ENCODE measurements at regions not wholly inside any gene's neighbourhood (a gene's known extent, or its start where the extent isn't known, plus 50 kb on each side); places are given as distances from the start of the nearest gene placed in this dataset.

GRCh38 chr10:6305401-6306321 lies 102.9 kb downstream of the PFKFB3 start:
- H3K4me1 ChIP-seq (ENCODE audit: control insufficient read depth, insufficient read depth, low read length), result no peaks in the 10 kb centered on the region
- H3K27me3 ChIP-seq (ENCODE audit: control insufficient read depth, insufficient read depth, low read length), result no peaks in the 10 kb centered on the region
- H3K4me3 ChIP-seq (ENCODE audit: low read length), result no peak overlapping the region
- H3K9ac ChIP-seq (ENCODE audit: low read depth, low read length), result no peak overlapping the region
- no peak overlapping the region for H3K4me2 ChIP-seq (ENCODE audit: low read length)
- H3K36me3 ChIP-seq (ENCODE audit: insufficient read depth, low read length), result no peaks in the 10 kb centered on the region
- no peaks in the 10 kb centered on the region for H3K9me3 ChIP-seq (replicated peaks; ENCODE audit: low read length)

- H3K4me3 ChIP-seq (ENCODE audit: low read length), result no peak overlapping the region
- no peak overlapping the region for H3K4me2 ChIP-seq (ENCODE audit: low read length)
- no peaks in the 10 kb centered on the region for H3K4me1 ChIP-seq (ENCODE audit: control insufficient read depth, insufficient read depth, low read length)
- H3K9me3 ChIP-seq (replicated peaks; ENCODE audit: low read length), result no peaks in the 10 kb centered on the region
- no peaks in the 10 kb centered on the region for H3K36me3 ChIP-seq (ENCODE audit: insufficient read depth, low read length)
- no peaks in the 10 kb centered on the region for H3K27me3 ChIP-seq (ENCODE audit: control insufficient read depth, insufficient read depth, low read length)
- no peak overlapping the region for H3K9ac ChIP-seq (ENCODE audit: low read depth, low read length)
Measured at GRCh38 chr10:6306917-6307316, 104.2 kb downstream of the PFKFB3 start.

- Histone ChIP-seq H3K4me2 (ENCODE audit: low read length) (no peak overlapping the region), H3K4me1 (ENCODE audit: control insufficient read depth, insufficient read depth, low read length) (no peaks in the 10 kb centered on the region), H3K9me3 (replicated peaks; ENCODE audit: low read length) (no peaks in the 10 kb centered on the region), H3K4me3 (ENCODE audit: low read length) (no peak overlapping the region), H3K36me3 (ENCODE audit: insufficient read depth, low read length) (no peaks in the 10 kb centered on the region), H3K9ac (ENCODE audit: low read depth, low read length) (no peak overlapping the region), H3K27me3 (ENCODE audit: control insufficient read depth, insufficient read depth, low read length) (peaks cover 14% of the 10 kb centered on the region)
Measured at GRCh38 chr10:6309816-6310215, 107.1 kb downstream of the PFKFB3 start.

- H3K4me2 ChIP-seq (ENCODE audit: low read length), result no peak overlapping the region
- H3K4me1 ChIP-seq (ENCODE audit: control insufficient read depth, insufficient read depth, low read length), result no peaks in the 10 kb centered on the region
Measured at GRCh38 chr10:6310977-6311376, 108.2 kb downstream of the PFKFB3 start.

GRCh38 chr10:6311700-6312330 lies 109.1 kb downstream of the PFKFB3 start:
- H3K9ac ChIP-seq (ENCODE audit: low read depth, low read length), result no peak overlapping the region
- H3K4me1 ChIP-seq (ENCODE audit: control insufficient read depth, insufficient read depth, low read length), result no peaks in the 10 kb centered on the region
- H3K4me3 ChIP-seq (ENCODE audit: low read length), result no peak overlapping the region

More at GRCh38 chr10:6310977-6311376, 108.2 kb downstream of the PFKFB3 start:
- Histone ChIP-seq H3K9ac (ENCODE audit: low read depth, low read length) (no peak overlapping the region), H3K36me3 (ENCODE audit: insufficient read depth, low read length) (no peaks in the 10 kb centered on the region), H3K4me3 (ENCODE audit: low read length) (no peak overlapping the region), H3K27me3 (ENCODE audit: control insufficient read depth, insufficient read depth, low read length) (peaks cover 14% of the 10 kb centered on the region), H3K9me3 (replicated peaks; ENCODE audit: low read length) (no peaks in the 10 kb centered on the region)

GRCh38 chr10:6312636-6313035 lies 109.9 kb downstream of the PFKFB3 start:
- Histone ChIP-seq H3K4me1 (ENCODE audit: control insufficient read depth, insufficient read depth, low read length) (no peaks in the 10 kb centered on the region), H3K9me3 (replicated peaks; ENCODE audit: low read length) (no peaks in the 10 kb centered on the region), H3K4me2 (ENCODE audit: low read length) (no peak overlapping the region), H3K4me3 (ENCODE audit: low read length) (no peak overlapping the region), H3K27me3 (ENCODE audit: control insufficient read depth, insufficient read depth, low read length) (peaks cover 21% of the 10 kb centered on the region), H3K36me3 (ENCODE audit: insufficient read depth, low read length) (no peaks in the 10 kb centered on the region), H3K9ac (ENCODE audit: low read depth, low read length) (no peak overlapping the region)

More at GRCh38 chr10:6311700-6312330, 109.1 kb downstream of the PFKFB3 start:
- H3K27me3 ChIP-seq (ENCODE audit: control insufficient read depth, insufficient read depth, low read length), result peaks cover 14% of the 10 kb centered on the region
- H3K36me3 ChIP-seq (ENCODE audit: insufficient read depth, low read length), result no peaks in the 10 kb centered on the region
- no peak overlapping the region for H3K4me2 ChIP-seq (ENCODE audit: low read length)
- H3K9me3 ChIP-seq (replicated peaks; ENCODE audit: low read length), result no peaks in the 10 kb centered on the region

- Histone ChIP-seq H3K9ac (ENCODE audit: low read depth, low read length) (no peak overlapping the region), H3K4me3 (ENCODE audit: low read length) (no peak overlapping the region), H3K9me3 (replicated peaks; ENCODE audit: low read length) (no peaks in the 10 kb centered on the region), H3K4me2 (ENCODE audit: low read length) (no peak overlapping the region), H3K4me1 (ENCODE audit: control insufficient read depth, insufficient read depth, low read length) (no peaks in the 10 kb centered on the region), H3K36me3 (ENCODE audit: insufficient read depth, low read length) (no peaks in the 10 kb centered on the region), H3K27me3 (ENCODE audit: control insufficient read depth, insufficient read depth, low read length) (peaks cover 21% of the 10 kb centered on the region)
Measured at GRCh38 chr10:6313111-6313895, 110.6 kb downstream of the PFKFB3 start.

- Histone ChIP-seq H3K9me3 (replicated peaks; ENCODE audit: low read length) (no peaks in the 10 kb centered on the region), H3K4me3 (ENCODE audit: low read length) (no peak overlapping the region), H3K4me1 (ENCODE audit: control insufficient read depth, insufficient read depth, low read length) (no peaks in the 10 kb centered on the region), H3K27me3 (ENCODE audit: control insufficient read depth, insufficient read depth, low read length) (peaks cover 21% of the 10 kb centered on the region), H3K9ac (ENCODE audit: low read depth, low read length) (no peak overlapping the region), H3K4me2 (ENCODE audit: low read length) (no peak overlapping the region), H3K36me3 (ENCODE audit: insufficient read depth, low read length) (no peaks in the 10 kb centered on the region)
Measured at GRCh38 chr10:6314620-6315205, 112.0 kb downstream of the PFKFB3 start.

- H3K4me1 ChIP-seq (ENCODE audit: control insufficient read depth, insufficient read depth, low read length), result peaks cover 9% of the 10 kb centered on the region
- no peak overlapping the region for H3K9ac ChIP-seq (ENCODE audit: low read depth, low read length)
- no peaks in the 10 kb centered on the region for H3K36me3 ChIP-seq (ENCODE audit: insufficient read depth, low read length)
- H3K27me3 ChIP-seq (ENCODE audit: control insufficient read depth, insufficient read depth, low read length), result peaks cover 9% of the 10 kb centered on the region
- no peak overlapping the region for H3K4me3 ChIP-seq (ENCODE audit: low read length)
- H3K4me2 ChIP-seq (ENCODE audit: low read length), result no peak overlapping the region
- no peaks in the 10 kb centered on the region for H3K9me3 ChIP-seq (replicated peaks; ENCODE audit: low read length)
Measured at GRCh38 chr10:6319119-6319518, 116.4 kb downstream of the PFKFB3 start.

- H3K9me3 ChIP-seq (replicated peaks; ENCODE audit: low read length), result no peaks in the 10 kb centered on the region
- peaks cover 9% of the 10 kb centered on the region for H3K4me1 ChIP-seq (ENCODE audit: control insufficient read depth, insufficient read depth, low read length)
- no peak overlapping the region for H3K9ac ChIP-seq (ENCODE audit: low read depth, low read length)
- H3K4me2 ChIP-seq (ENCODE audit: low read length), result no peak overlapping the region
- no peak overlapping the region for H3K4me3 ChIP-seq (ENCODE audit: low read length)
- peaks cover 6% of the 10 kb centered on the region for H3K27me3 ChIP-seq (ENCODE audit: control insufficient read depth, insufficient read depth, low read length)
- no peaks in the 10 kb centered on the region for H3K36me3 ChIP-seq (ENCODE audit: insufficient read depth, low read length)
Measured at GRCh38 chr10:6320320-6321010, 117.7 kb downstream of the PFKFB3 start.
